ENCODE measurements at regions not wholly inside any gene's neighbourhood (a gene's known extent, or its start where the extent isn't known, plus 50 kb on each side); places are given as distances from the start of the nearest gene placed in this dataset.

GRCh38 chr1:38628241-38628640 is 231.3 kb downstream of the RRAGC start:
- Histone ChIP-seq H3K27ac (no peak overlapping the region), H3K4me3 (no peak overlapping the region), H3K9me3 (peaks cover 0 to 12% (median 3%) of the 10 kb centered on the region in 8 donors), H3K4me1 (no peaks in the 10 kb centered on the region), H3K36me3 (no peaks in the 10 kb centered on the region), H3K27me3 (replicated peaks in 1 of 7) (peaks cover 0 to 13% (median 0%) of the 10 kb centered on the region in 7 donors)
- DNase-seq = no peak
- no peak for TF ChIP-seq POLR2A (IDR thresholded peaks at IDR 0.05)
- TF ChIP-seq, protein P1, sequence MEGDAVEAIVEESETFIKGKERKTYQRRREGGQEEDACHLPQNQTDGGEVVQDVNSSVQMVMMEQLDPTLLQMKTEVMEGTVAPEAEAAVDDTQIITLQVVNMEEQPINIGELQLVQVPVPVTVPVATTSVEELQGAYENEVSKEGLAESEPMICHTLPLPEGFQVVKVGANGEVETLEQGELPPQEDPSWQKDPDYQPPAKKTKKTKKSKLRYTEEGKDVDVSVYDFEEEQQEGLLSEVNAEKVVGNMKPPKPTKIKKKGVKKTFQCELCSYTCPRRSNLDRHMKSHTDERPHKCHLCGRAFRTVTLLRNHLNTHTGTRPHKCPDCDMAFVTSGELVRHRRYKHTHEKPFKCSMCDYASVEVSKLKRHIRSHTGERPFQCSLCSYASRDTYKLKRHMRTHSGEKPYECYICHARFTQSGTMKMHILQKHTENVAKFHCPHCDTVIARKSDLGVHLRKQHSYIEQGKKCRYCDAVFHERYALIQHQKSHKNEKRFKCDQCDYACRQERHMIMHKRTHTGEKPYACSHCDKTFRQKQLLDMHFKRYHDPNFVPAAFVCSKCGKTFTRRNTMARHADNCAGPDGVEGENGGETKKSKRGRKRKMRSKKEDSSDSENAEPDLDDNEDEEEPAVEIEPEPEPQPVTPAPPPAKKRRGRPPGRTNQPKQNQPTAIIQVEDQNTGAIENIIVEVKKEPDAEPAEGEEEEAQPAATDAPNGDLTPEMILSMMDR (IDR thresholded peaks at IDR 0.05 in 8 of 11, conservative IDR thresholded peaks at IDR 0.05 in 3 of 11) = no peak
- TF ChIP-seq POLR2AphosphoS5 (IDR thresholded peaks at IDR 0.05) = no peak
- intact Hi-C loops (cut with DNase I; ENCODE audit: low total_unique reads) = loop anchor here (10.0 kb wide), 1 partner anchor 157 kb away; no protein-coding TSS in a partner anchor
- 84 to 100% (median 89%) methylated on average over 1 of the region's 1 CpG for WGBS, 5 donors

DNA sequence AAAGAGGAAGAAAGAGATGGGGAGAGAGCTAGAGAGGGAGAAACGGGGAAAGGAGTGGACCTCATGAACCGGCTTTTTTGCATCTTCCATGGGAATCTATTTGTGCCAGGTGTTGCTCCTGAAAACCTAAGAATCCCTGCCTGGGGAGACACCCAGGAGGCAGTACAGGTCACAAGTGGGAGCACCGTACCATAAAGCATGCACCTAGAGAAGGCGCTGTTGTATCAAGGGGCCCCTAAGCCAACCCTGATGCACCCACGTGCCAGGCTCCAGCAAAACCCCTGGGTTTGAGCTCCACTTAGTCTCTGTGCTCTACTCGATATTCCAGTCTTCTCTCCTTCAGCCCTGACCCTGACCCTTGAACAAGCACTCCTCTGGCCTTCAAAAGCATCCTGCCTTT is 233.6 kb downstream of the RRAGC start:
- no peaks in the 10 kb centered on the region for H3K36me3 ChIP-seq
- peaks cover 0 to 13% (median 0%) of the 10 kb centered on the region in 7 donors for H3K27me3 ChIP-seq (replicated peaks in 1 of 7)
- intact Hi-C loops (cut with DNase I; ENCODE audit: low total_unique reads) = loop anchor here (10.0 kb wide), 1 partner anchor 159 kb away; no protein-coding TSS in a partner anchor
- no peak overlapping the region for H3K27ac ChIP-seq
- no peaks in the 10 kb centered on the region for H3K4me1 ChIP-seq
- WGBS, 5 donors = 74 to 88% (median 79%) methylated on average over 6 of the region's 6 CpGs
- peaks cover 0 to 12% (median 3%) of the 10 kb centered on the region in 8 donors for H3K9me3 ChIP-seq
- TF ChIP-seq POLR2AphosphoS5 (IDR thresholded peaks at IDR 0.05) (no peak), POLR2A (IDR thresholded peaks at IDR 0.05) (no peak)
- TF ChIP-seq, protein P1 (IDR thresholded peaks at IDR 0.05 in 8 of 11, conservative IDR thresholded peaks at IDR 0.05 in 3 of 11) = no peak
- no peak for DNase-seq
- no peak overlapping the region for H3K4me3 ChIP-seq

GRCh38 chr1:38624336-38625039 is 235.1 kb downstream of the RRAGC start:
- no peak for DNase-seq
- Histone ChIP-seq H3K4me1 (no peaks in the 10 kb centered on the region), H3K4me3 (no peak overlapping the region), H3K27me3 (replicated peaks in 1 of 7) (peaks cover 0 to 13% (median 0%) of the 10 kb centered on the region in 7 donors), H3K27ac (no peak overlapping the region), H3K9me3 (peaks cover 0 to 3% (median 0%) of the 10 kb centered on the region in 8 donors), H3K36me3 (no peaks in the 10 kb centered on the region)
- WGBS, 5 donors = 70 to 87% (median 81%) methylated on average over 14 of the region's 14 CpGs
- TF ChIP-seq, protein P1 (IDR thresholded peaks at IDR 0.05 in 8 of 11, conservative IDR thresholded peaks at IDR 0.05 in 3 of 11) = no peak
- intact Hi-C loops (cut with DNase I; ENCODE audit: low total_unique reads) = loop anchor here (10.0 kb wide), 1 partner anchor 160 kb away; no protein-coding TSS in a partner anchor

DNA sequence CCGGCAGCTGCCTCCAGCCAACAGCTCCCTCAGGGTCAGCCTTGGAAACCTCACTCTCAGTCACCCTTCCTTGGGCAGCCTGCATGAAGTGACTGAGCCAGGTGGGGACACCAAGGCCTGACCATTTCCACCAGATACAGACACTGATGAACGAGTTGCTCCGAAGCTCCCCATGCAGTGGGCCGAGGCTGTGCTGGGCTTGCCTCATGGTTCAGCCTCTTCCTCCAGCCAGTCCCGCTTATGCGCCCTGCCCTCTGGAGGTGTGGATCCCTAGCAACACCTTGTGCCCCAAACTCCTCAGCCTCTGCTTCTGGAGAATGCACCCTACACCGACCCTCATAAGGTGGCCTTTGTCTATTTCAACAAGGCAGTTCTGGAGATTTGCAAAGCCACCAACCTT is 236.0 kb downstream of the RRAGC start:
- Histone ChIP-seq H3K4me1 (no peaks in the 10 kb centered on the region), H3K27ac (no peak overlapping the region), H3K27me3 (replicated peaks in 1 of 7) (peaks cover 0 to 13% (median 0%) of the 10 kb centered on the region in 7 donors), H3K9me3 (no peaks in the 10 kb centered on the region), H3K36me3 (no peaks in the 10 kb centered on the region), H3K4me3 (no peak overlapping the region)
- TF ChIP-seq POLR2AphosphoS5 (IDR thresholded peaks at IDR 0.05) (no peak), POLR2A (IDR thresholded peaks at IDR 0.05) (no peak)
- TF ChIP-seq, protein P1 (IDR thresholded peaks at IDR 0.05 in 8 of 11, conservative IDR thresholded peaks at IDR 0.05 in 3 of 11) = no peak
- no peak for DNase-seq
- 85 to 95% (median 92%) methylated on average over 4 to 7 of the region's 7 CpGs for WGBS, 5 donors
- intact Hi-C loops (cut with DNase I; ENCODE audit: low total_unique reads) = loop anchor here (10.0 kb wide), 1 partner anchor 161 kb away; no protein-coding TSS in a partner anchor

Data from spleen (tissue), 11 donors.